WTC11 (cell line): ENCODE measurements at regions not wholly inside any gene's neighbourhood (a gene's known extent, or its start where the extent isn't known, plus 50 kb on each side); places are given as distances from the start of the nearest gene placed in this dataset.
"Not testable (repeated sequence)": the region's sequence is repeated elsewhere in the genome, so short reads cannot be mapped to it uniquely, and the experiment has no call there.

Source experiments
- ATAC-seq: fragments of 200-7000 bp; cut with Tn5 transposase; 2 replicates; pipeline ENCODE4 v1.10.0; 2021; ENCODE audit warnings: mild to moderate bottlenecking, moderate library complexity
- CTCF ChIA-PET: fragments of 300-600 bp; sonication (Branson Sonifier 250); formaldehyde crosslinking; loops from one replicate; lab custom pipeline; 2021; ENCODE audit warnings: antibody characterized with exemption; lab: Charles Lee
- POLR2A ChIA-PET: fragments of 350-600 bp; sonication (Branson Sonifier 250); formaldehyde crosslinking; loops from one replicate; lab custom pipeline; 2021; ENCODE audit warnings: antibody characterized with exemption; lab: Charles Lee
- DNase-seq: peaks from one replicate; pipeline ENCODE4 v3.0.0; 2021; ENCODE audit warnings: low spot score
- H3K27ac Mint-ChIP-seq: 2 replicates; pipeline ENCODE4 v1.8.0; 2021; ENCODE audit warnings: mixed read lengths
- H3K27me3 Mint-ChIP-seq: 2 replicates; pipeline ENCODE4 v1.8.0; 2021; ENCODE audit warnings: low read depth, mild to moderate bottlenecking, moderate library complexity, mixed read lengths
- H3K36me3 Mint-ChIP-seq: 2 replicates; pipeline ENCODE4 v1.8.0; 2021; ENCODE audit warnings: mixed read lengths
- H3K4me1 Mint-ChIP-seq: 2 replicates; pipeline ENCODE4 v1.8.0; 2022; ENCODE audit warnings: mixed read lengths
- H3K4me3 Mint-ChIP-seq: 2 replicates; pipeline ENCODE4 v1.8.0; 2021; ENCODE audit warnings: mild to moderate bottlenecking, moderate library complexity, mixed read lengths
- H3K9me3 Mint-ChIP-seq: 2 replicates; pipeline ENCODE4 v1.8.0; 2021; ENCODE audit warnings: mixed read lengths
- CBFB ChIP-seq: sonication (generic); formaldehyde crosslinking; IDR thresholded peaks from 2 replicates; pipeline ENCODE4 v1.8.1; 2022; ENCODE audit warnings: mild to moderate bottlenecking, low read depth, missing genetic modification reagents
- CREB1 ChIP-seq: sonication (generic); formaldehyde crosslinking; IDR thresholded peaks from 2 replicates; pipeline ENCODE4 v1.8.0; 2023; ENCODE audit warnings: mild to moderate bottlenecking, missing genetic modification reagents
- ERG ChIP-seq: fragments of 250-450 bp; sonication (Bioruptor Pico); IDR thresholded peaks from 2 replicates; pipeline ENCODE4 v1.8.0; 2021; ENCODE audit warnings: mild to moderate bottlenecking
- ESRRA ChIP-seq: sonication (generic); formaldehyde crosslinking; IDR thresholded peaks from 2 replicates; pipeline ENCODE4 v1.8.1; 2022; ENCODE audit warnings: mild to moderate bottlenecking, missing genetic modification reagents, borderline replicate concordance
- ETV6 ChIP-seq: sonication (generic); formaldehyde crosslinking; IDR thresholded peaks from 2 replicates; pipeline ENCODE4 v1.8.1; 2022; ENCODE audit warnings: mild to moderate bottlenecking, missing genetic modification reagents
- FOXP1 ChIP-seq: sonication (generic); formaldehyde crosslinking; IDR thresholded peaks from 2 replicates; pipeline ENCODE4 v1.8.0; 2022; ENCODE audit warnings: missing genetic modification reagents, mild to moderate bottlenecking, moderate library complexity, borderline replicate concordance
- IRF2 ChIP-seq: sonication (generic); formaldehyde crosslinking; IDR thresholded peaks from 2 replicates; pipeline ENCODE4 v1.8.0; 2022; ENCODE audit warnings: low read depth, missing genetic modification reagents, borderline replicate concordance
- MLX ChIP-seq: sonication (generic); formaldehyde crosslinking; IDR thresholded peaks from 2 replicates; pipeline ENCODE4 v1.8.1; 2023; ENCODE audit warnings: mild to moderate bottlenecking, missing genetic modification reagents, moderate library complexity
- NFE2L1 ChIP-seq: sonication (generic); formaldehyde crosslinking; IDR thresholded peaks from 2 replicates; pipeline ENCODE4 v1.8.1; 2023; ENCODE audit warnings: missing genetic modification reagents
- NR1H2 ChIP-seq: sonication (generic); formaldehyde crosslinking; IDR thresholded peaks from 2 replicates; pipeline ENCODE4 v1.9.0; 2021; ENCODE audit warnings: mild to moderate bottlenecking, moderate library complexity, missing genetic modification reagents
- PRRX2 ChIP-seq: fragments of 250-450 bp; sonication (Bioruptor Pico); IDR thresholded peaks from 2 replicates; pipeline ENCODE4 v1.8.0; 2021; ENCODE audit warnings: mild to moderate bottlenecking
- RORB ChIP-seq: fragments of 250-450 bp; sonication (Bioruptor Pico); IDR thresholded peaks from 2 replicates; pipeline ENCODE4 v1.9.0; 2021; ENCODE audit warnings: mild to moderate bottlenecking
- SMAD3 ChIP-seq: sonication (generic); formaldehyde crosslinking; IDR thresholded peaks from 2 replicates; pipeline ENCODE4 v1.8.0; 2022; ENCODE audit warnings: missing genetic modification reagents, mild to moderate bottlenecking, borderline replicate concordance
- SP1 ChIP-seq: sonication (generic); formaldehyde crosslinking; conservative IDR thresholded peaks from 2 replicates; pipeline ENCODE4 v1.8.1; 2022; ENCODE audit warnings: missing genetic modification reagents
- TCF7 ChIP-seq: sonication (generic); formaldehyde crosslinking; IDR thresholded peaks from 2 replicates; pipeline ENCODE4 v1.8.0; 2022; ENCODE audit warnings: mild to moderate bottlenecking, low read depth, missing genetic modification reagents, moderate library complexity
- ZMAT4 ChIP-seq: fragments of 250-450 bp; sonication (Bioruptor Pico); IDR thresholded peaks from 2 replicates; pipeline ENCODE4 v1.9.0; 2021; ENCODE audit warnings: mild to moderate bottlenecking
- ZNF121 ChIP-seq: sonication (generic); formaldehyde crosslinking; IDR thresholded peaks from 2 replicates; pipeline ENCODE4 v1.8.0; 2023; ENCODE audit warnings: missing genetic modification reagents
- ZNF219 ChIP-seq: sonication (generic); formaldehyde crosslinking; IDR thresholded peaks from 2 replicates; pipeline ENCODE4 v1.8.0; 2023; ENCODE audit warnings: missing genetic modification reagents, mild to moderate bottlenecking, borderline replicate concordance
- TF ChIP-seq, protein P1 (sequence below): sonication (generic); formaldehyde crosslinking; IDR thresholded peaks from 2 replicates; pipeline ENCODE4 v1.8.1; 2022; ENCODE audit warnings: low read depth, mild to moderate bottlenecking, moderate library complexity, missing genetic modification reagents, borderline replicate concordance
- TF ChIP-seq, protein P2 (sequence below): sonication (generic); formaldehyde crosslinking; IDR thresholded peaks from 2 replicates; pipeline ENCODE4 v1.8.0; 2022; ENCODE audit warnings: mild to moderate bottlenecking, missing genetic modification reagents

DNA sequence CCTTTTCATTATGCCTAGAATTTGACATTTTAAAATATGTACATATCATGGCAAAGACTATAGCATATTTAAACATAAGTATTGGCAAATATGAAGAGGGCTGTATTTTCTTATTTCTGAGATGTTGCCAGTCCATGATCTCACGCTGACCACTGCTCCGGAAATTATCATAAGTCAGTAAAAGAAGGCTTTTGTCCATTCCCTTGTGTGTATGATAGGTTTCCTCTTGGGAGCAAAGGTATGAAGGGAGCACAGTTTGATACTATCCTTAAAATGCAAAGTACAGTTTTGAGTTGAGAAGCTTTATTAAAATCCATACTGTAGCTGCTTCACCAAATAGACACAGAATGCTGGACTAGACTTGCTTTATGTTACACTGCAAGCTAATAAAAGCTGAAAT is 52.6 kb upstream of the AGA start:
- ChIA-PET CTCF (no interaction called here), POLR2A (no interaction called here)

GRCh38 chr4:177495626-177496025 is 53.4 kb upstream of the AGA start:
- H3K27me3 Mint-ChIP-seq, DNase-seq, POLR2A ChIA-PET, H3K27ac Mint-ChIP-seq, H3K4me3 Mint-ChIP-seq, ATAC-seq: not testable (repeated sequence)
- H3K36me3 Mint-ChIP-seq: peaks cover 20% of the 10 kb centered on the region
- H3K4me1 Mint-ChIP-seq: peaks cover 22% of the 10 kb centered on the region
- peaks cover 13% of the 10 kb centered on the region for H3K9me3 Mint-ChIP-seq
- CTCF ChIA-PET: interaction anchor here (1.1 kb wide), 1 partner anchor 9 kb away, joined by 4 read pairs; no protein-coding TSS in a partner anchor

More for the DNA sequence above, 52.6 kb upstream of the AGA start:
- no peak for DNase-seq
- no peak for ATAC-seq
- TF ChIP-seq ERG (CRISPR knock-in tag) (no peak), SP1 (no peak), NR1H2 (CRISPR knock-in tag) (no peak), RORB (no peak), NFE2L1 (CRISPR knock-in tag) (no peak), TCF7 (CRISPR knock-in tag) (no peak), CBFB (CRISPR knock-in tag) (no peak), ETV6 (CRISPR knock-in tag) (no peak), ESRRA (no peak), MLX (no peak), CREB1 (no peak)
- TF ChIP-seq, protein P1, sequence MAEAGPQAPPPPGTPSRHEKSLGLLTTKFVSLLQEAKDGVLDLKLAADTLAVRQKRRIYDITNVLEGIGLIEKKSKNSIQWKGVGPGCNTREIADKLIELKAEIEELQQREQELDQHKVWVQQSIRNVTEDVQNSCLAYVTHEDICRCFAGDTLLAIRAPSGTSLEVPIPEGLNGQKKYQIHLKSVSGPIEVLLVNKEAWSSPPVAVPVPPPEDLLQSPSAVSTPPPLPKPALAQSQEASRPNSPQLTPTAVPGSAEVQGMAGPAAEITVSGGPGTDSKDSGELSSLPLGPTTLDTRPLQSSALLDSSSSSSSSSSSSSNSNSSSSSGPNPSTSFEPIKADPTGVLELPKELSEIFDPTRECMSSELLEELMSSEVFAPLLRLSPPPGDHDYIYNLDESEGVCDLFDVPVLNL (CRISPR knock-in tag): no peak
- Mint-ChIP-seq H3K27me3 (no peaks in the 10 kb centered on the region), H3K9me3 (peaks cover 6% of the 10 kb centered on the region), H3K4me1 (peaks cover 22% of the 10 kb centered on the region), H3K36me3 (peaks cover 12% of the 10 kb centered on the region), H3K4me3 (no peak overlapping the region), H3K27ac (no peak overlapping the region)

DNA sequence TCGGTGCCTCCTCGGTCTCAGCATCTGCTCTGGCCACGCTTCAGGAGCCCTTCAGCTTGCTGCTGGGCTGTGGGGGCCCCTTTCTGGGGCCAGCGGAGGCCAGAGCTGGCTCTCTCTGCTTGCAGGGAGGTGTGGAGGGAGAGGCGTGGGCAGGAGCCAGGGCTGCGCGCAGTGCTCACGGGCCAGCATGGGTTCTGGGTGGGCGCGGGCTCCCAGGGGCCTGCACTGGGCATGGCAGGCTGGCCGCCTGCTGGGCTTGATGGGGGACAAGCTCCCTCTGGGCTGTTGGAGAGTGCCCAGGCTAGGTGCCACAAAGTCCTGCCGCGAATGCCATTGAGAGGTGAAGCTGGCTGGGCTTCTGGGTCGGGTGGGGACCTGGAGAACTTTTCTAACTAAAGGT is 57.3 kb upstream of the AGA start:
- DNase-seq: no peak
- H3K4me1 Mint-ChIP-seq: peaks cover 33% of the 10 kb centered on the region
- POLR2A ChIA-PET: no interaction called here
- H3K36me3 Mint-ChIP-seq: peaks cover 23% of the 10 kb centered on the region
- TF ChIP-seq ZMAT4 (CRISPR knock-in tag): no peak
- TF ChIP-seq MLX: no peak
- TF ChIP-seq NFE2L1 (CRISPR knock-in tag): no peak
- no peak for TF ChIP-seq PRRX2 (CRISPR knock-in tag)
- TF ChIP-seq SMAD3 (CRISPR knock-in tag): no peak
- no peak for TF ChIP-seq ZNF219 (CRISPR knock-in tag)
- TF ChIP-seq IRF2 (CRISPR knock-in tag): no peak
- TF ChIP-seq FOXP1 (CRISPR knock-in tag): no peak
- TF ChIP-seq ZNF121 (CRISPR knock-in tag): no peak
- TF ChIP-seq, protein P2, sequence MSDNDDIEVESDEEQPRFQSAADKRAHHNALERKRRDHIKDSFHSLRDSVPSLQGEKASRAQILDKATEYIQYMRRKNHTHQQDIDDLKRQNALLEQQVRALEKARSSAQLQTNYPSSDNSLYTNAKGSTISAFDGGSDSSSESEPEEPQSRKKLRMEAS (CRISPR knock-in tag): no peak
- no peak overlapping the region for H3K27ac Mint-ChIP-seq
- H3K4me3 Mint-ChIP-seq: no peak overlapping the region
- ATAC-seq: no peak
- H3K27me3 Mint-ChIP-seq: no peaks in the 10 kb centered on the region
- CTCF ChIA-PET: no interaction called here
- peaks cover 16% of the 10 kb centered on the region for H3K9me3 Mint-ChIP-seq
